Keratinocyte (primary cell): ENCODE measurements at regions not wholly inside any gene's neighbourhood (a gene's known extent, or its start where the extent isn't known, plus 50 kb on each side); places are given as distances from the start of the nearest gene placed in this dataset.

ENCODE experiments used
- DNase-seq: peaks from one replicate; pipeline ENCODE4 v3.0.0-alpha.2; 2011; ENCODE audit warnings: low read depth, missing footprints, low spot score
- FAIRE-seq: peaks from 2 replicates; lab custom pipeline; 2011; peaks lifted over from hg19 to GRCh38; lab: Jason Lieb, UNC
- H2AFZ ChIP-seq: 2 replicates; pipeline ENCODE4 v1.6.0; 2012; ENCODE audit warnings: low read length, control low read depth, inconsistent platforms; ENCODE audit not compliant: control insufficient read depth
- H3K27ac ChIP-seq: 2 replicates; pipeline ENCODE4 v1.5.1; 2011; ENCODE audit warnings: low read length; ENCODE audit not compliant: control insufficient read depth, insufficient read depth
- H3K27me3 ChIP-seq: 3 replicates; pipeline ENCODE4 v1.6.0; 2011; ENCODE audit warnings: low read length; ENCODE audit not compliant: control insufficient read depth, insufficient read depth; ENCODE audit errors: extremely low read depth
- H3K36me3 ChIP-seq, 2 experiments: 2 replicates in 1 of 2; 3 replicates in 1 of 2; pipeline ENCODE4 v1.5.1; 2011; ENCODE audit warnings: low read length in 2 of 2, mild to moderate bottlenecking in 1 of 2; ENCODE audit not compliant: control insufficient read depth in 2 of 2, insufficient read depth in 2 of 2; ENCODE audit errors: extremely low read depth in 1 of 2
- H3K4me1 ChIP-seq: 3 replicates; pipeline ENCODE4 v1.5.1; 2011; ENCODE audit warnings: low read length; ENCODE audit not compliant: control insufficient read depth, insufficient read depth; ENCODE audit errors: extremely low read depth
- H3K4me2 ChIP-seq: 3 replicates; pipeline ENCODE4 v1.6.0; 2011; ENCODE audit warnings: low read depth, low read length; ENCODE audit not compliant: control insufficient read depth, insufficient read depth; ENCODE audit errors: extremely low read depth
- H3K4me3 ChIP-seq, 3 experiments: fragments of 200-600 bp in 1 of 3; sonication (generic) in 1 of 3; 2 replicates in 2 of 3; 3 replicates in 1 of 3; pipeline ENCODE4 v1.5.1; 2011 to 2016; ENCODE audit warnings: low read length in 3 of 3, mild to moderate bottlenecking in 3 of 3, control low read depth in 2 of 3, inconsistent platforms in 1 of 3, low read depth in 1 of 3, mixed read lengths in 1 of 3, mixed run types in 1 of 3, moderate library complexity in 1 of 3; ENCODE audit not compliant: control insufficient read depth in 2 of 3, insufficient read depth in 2 of 3; ENCODE audit errors: extremely low read depth in 1 of 3
- H3K79me2 ChIP-seq: 2 replicates; pipeline ENCODE4 v1.6.0; 2012; ENCODE audit warnings: low read length; ENCODE audit not compliant: control insufficient read depth, insufficient read depth
- H3K9ac ChIP-seq: 3 replicates; pipeline ENCODE4 v1.6.0; 2011; ENCODE audit warnings: low read length; ENCODE audit not compliant: control insufficient read depth, insufficient read depth; ENCODE audit errors: extremely low read depth
- H3K9me1 ChIP-seq: 3 replicates; pipeline ENCODE4 v1.6.0; 2011; ENCODE audit warnings: low read length; ENCODE audit not compliant: control insufficient read depth, insufficient read depth; ENCODE audit errors: extremely low read depth
- H3K9me3 ChIP-seq: 2 replicates; pipeline ENCODE4 v1.5.1; 2012; ENCODE audit warnings: low read depth, low read length; ENCODE audit not compliant: control insufficient read depth
- H4K20me1 ChIP-seq: 3 replicates; pipeline ENCODE4 v1.6.0; 2011; ENCODE audit warnings: low read length; ENCODE audit not compliant: control insufficient read depth, insufficient read depth; ENCODE audit errors: extremely low read depth
- CTCF ChIP-seq, 3 experiments: IDR thresholded peaks in 1 of 3; conservative IDR thresholded peaks in 1 of 3; optimal IDR thresholded peaks in 1 of 3; 2 replicates in 2 of 3; 3 replicates in 1 of 3; pipeline versions ENCODE3 to v1.5.1; 2011; ENCODE audit warnings: low read length in 3 of 3, mild to moderate bottlenecking in 3 of 3, moderate library complexity in 2 of 3, control low read depth in 1 of 3, inconsistent platforms in 1 of 3; ENCODE audit not compliant: insufficient read depth in 2 of 3; ENCODE audit errors: extremely low read depth in 1 of 3
- EZH2 ChIP-seq: IDR thresholded peaks from one replicate; pipeline ENCODE4 v1.6.1; 2012; ENCODE audit warnings: inconsistent platforms, mild to moderate bottlenecking, low read length, moderate library complexity
- dilution Hi-C: fragments of 300-500 bp; cut with MboI; formaldehyde crosslinking; loops from one replicate; pipeline ENCODE4 v1.7.0; 2020; ENCODE audit warnings: low sequenced_read_pairs; ENCODE audit not compliant: extremely low pct_ligation_motif_present

- Histone ChIP-seq H3K4me2 (no peak overlapping the region), H3K9me1 (no peaks in the 10 kb centered on the region), H3K27ac (no peak overlapping the region), H2AFZ (no peak overlapping the region), H4K20me1 (no peaks in the 10 kb centered on the region), H3K4me3 (no peak overlapping the region), H3K36me3 (no peaks in the 10 kb centered on the region), H3K79me2 (no peaks in the 10 kb centered on the region), H3K27me3 (no peaks in the 10 kb centered on the region), H3K9ac (no peak overlapping the region), H3K4me1 (no peaks in the 10 kb centered on the region), H3K9me3 (no peaks in the 10 kb centered on the region)
- dilution Hi-C loops: no loop called here
- no peak for DNase-seq
- FAIRE-seq: no peak
- no peak for TF ChIP-seq CTCF (optimal IDR thresholded peaks at IDR 0.05 in 1 of 3, IDR thresholded peaks at IDR 0.05 in 1 of 3, conservative IDR thresholded peaks at IDR 0.05 in 1 of 3; ENCODE audit: extremely low read depth in 1 of 3, insufficient read depth in 2 of 3, low read length in 3 of 3)
- no peak for TF ChIP-seq EZH2
These were observed 701.9 kb downstream of the EDEM1 start for GRCh38 chr3:5889374-5889773.

GRCh38 chr3:5891711-5892110, 704.2 kb downstream of the EDEM1 start:
- no peaks in the 10 kb centered on the region for H3K79me2 ChIP-seq
- no peak overlapping the region for H3K4me2 ChIP-seq
- H2AFZ ChIP-seq: no peak overlapping the region
- FAIRE-seq (no peak), DNase-seq (no peak)
- dilution Hi-C loops: no loop called here
- H3K27me3 ChIP-seq: no peaks in the 10 kb centered on the region
- H3K4me3 ChIP-seq: no peak overlapping the region
- no peaks in the 10 kb centered on the region for H3K4me1 ChIP-seq
- H4K20me1 ChIP-seq: no peaks in the 10 kb centered on the region
- H3K9me1 ChIP-seq: no peaks in the 10 kb centered on the region
- no peaks in the 10 kb centered on the region for H3K9me3 ChIP-seq
- H3K36me3 ChIP-seq: no peaks in the 10 kb centered on the region
- TF ChIP-seq EZH2: no peak
- TF ChIP-seq CTCF (optimal IDR thresholded peaks at IDR 0.05 in 1 of 3, IDR thresholded peaks at IDR 0.05 in 1 of 3, conservative IDR thresholded peaks at IDR 0.05 in 1 of 3; ENCODE audit: extremely low read depth in 1 of 3, insufficient read depth in 2 of 3, low read length in 3 of 3): no peak
- no peak overlapping the region for H3K27ac ChIP-seq
- H3K9ac ChIP-seq: no peak overlapping the region
